Spleen (tissue), 7 donors: ENCODE measurements at regions not wholly inside any gene's neighbourhood (a gene's known extent, or its start where the extent isn't known, plus 50 kb on each side); places are given as distances from the start of the nearest gene placed in this dataset.

Source experiments
- CTCF ChIP-seq, 11 experiments: fragments of 200-600 bp in 7 of 11; fragments of 450-650 bp in 4 of 11; sonication (generic) in 4 of 11; IDR thresholded peaks in 8 of 11; conservative IDR thresholded peaks in 3 of 11; 1 replicate in 7 of 11; 2 replicates in 4 of 11; pipeline versions ENCODE4 v1.4.0 to v1.8.0; 2016 to 2021; ENCODE audit warnings: antibody characterized with exemption in 11 of 11, inconsistent platforms in 4 of 11, mild to moderate bottlenecking in 1 of 11
- POLR2A ChIP-seq, 3 donors: fragments of 450-650 bp; IDR thresholded peaks; one replicate each; pipeline ENCODE4 v1.5.1; 2017; ENCODE audit warnings: antibody characterized with exemption in 3 of 3, mild to moderate bottlenecking in 1 of 3
- POLR2AphosphoS5 ChIP-seq, 3 donors: sonication (generic); formaldehyde crosslinking; IDR thresholded peaks; one replicate each; pipeline ENCODE4 v1.5.1; 2017; ENCODE audit warnings: antibody characterized with exemption in 3 of 3
- donor health status: DM: no; HTN: no; CAD: no; lungs with moderate emphysema.
- donor health status: DM: no; HTN: no; CAD: no.
- donor health status: DM: no; HTN: no; CAD: no.

GRCh38 chr11:21948876-21949275 lies 244.0 kb upstream of the ANO5 start:
- TF ChIP-seq POLR2AphosphoS5 (IDR thresholded peaks at IDR 0.05) (no peak), CTCF (IDR thresholded peaks at IDR 0.05 in 8 of 11, conservative IDR thresholded peaks at IDR 0.05 in 3 of 11) (no peak), POLR2A (IDR thresholded peaks at IDR 0.05) (no peak)
